ENCODE measurements at regions not wholly inside any gene's neighbourhood (a gene's known extent, or its start where the extent isn't known, plus 50 kb on each side); places are given as distances from the start of the nearest gene placed in this dataset.

DNA sequence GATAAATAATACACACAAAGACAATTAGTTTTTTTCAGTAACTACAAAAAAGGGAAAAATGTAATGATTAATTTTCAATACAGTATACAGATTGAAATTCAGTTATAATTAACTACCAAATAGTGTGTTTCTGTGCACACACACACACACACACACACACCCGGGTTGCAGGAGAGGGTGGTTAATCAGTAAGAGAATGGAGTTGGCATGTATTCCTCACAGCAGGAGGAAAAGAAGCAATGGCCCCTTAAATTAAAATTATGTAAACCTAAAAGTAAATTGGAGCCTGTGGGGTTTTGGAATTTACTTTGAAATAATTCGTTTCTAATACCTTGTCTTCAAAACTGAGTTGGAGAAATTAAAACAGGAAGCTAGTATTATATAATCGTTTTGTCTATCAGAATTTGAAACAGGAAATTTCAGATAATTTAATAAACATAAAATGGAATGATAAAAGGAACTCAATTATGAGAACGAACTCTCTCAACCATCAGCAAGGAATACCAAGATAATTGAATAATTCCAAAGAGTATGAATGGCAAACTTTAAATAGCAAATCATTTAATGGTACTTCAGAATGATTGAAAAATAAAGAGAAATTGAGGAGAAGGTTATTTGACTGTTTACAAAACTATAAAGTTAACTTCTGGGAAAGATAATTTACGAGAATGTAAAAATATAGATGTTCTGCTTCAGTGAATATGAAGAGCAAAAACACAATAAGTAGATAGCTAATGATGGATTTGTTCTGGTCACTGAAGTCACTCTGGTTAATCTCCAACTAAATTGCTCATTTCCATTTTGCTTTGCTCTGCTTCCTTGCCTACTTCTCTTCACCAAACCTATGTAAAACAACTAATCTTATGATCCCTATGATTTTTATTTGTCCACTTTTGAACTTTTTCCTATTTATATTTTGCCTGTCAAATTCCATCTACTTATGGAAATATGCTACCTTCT lies 547.9 kb upstream of the ZP4 start:
- TF ChIP-seq, protein P1, sequence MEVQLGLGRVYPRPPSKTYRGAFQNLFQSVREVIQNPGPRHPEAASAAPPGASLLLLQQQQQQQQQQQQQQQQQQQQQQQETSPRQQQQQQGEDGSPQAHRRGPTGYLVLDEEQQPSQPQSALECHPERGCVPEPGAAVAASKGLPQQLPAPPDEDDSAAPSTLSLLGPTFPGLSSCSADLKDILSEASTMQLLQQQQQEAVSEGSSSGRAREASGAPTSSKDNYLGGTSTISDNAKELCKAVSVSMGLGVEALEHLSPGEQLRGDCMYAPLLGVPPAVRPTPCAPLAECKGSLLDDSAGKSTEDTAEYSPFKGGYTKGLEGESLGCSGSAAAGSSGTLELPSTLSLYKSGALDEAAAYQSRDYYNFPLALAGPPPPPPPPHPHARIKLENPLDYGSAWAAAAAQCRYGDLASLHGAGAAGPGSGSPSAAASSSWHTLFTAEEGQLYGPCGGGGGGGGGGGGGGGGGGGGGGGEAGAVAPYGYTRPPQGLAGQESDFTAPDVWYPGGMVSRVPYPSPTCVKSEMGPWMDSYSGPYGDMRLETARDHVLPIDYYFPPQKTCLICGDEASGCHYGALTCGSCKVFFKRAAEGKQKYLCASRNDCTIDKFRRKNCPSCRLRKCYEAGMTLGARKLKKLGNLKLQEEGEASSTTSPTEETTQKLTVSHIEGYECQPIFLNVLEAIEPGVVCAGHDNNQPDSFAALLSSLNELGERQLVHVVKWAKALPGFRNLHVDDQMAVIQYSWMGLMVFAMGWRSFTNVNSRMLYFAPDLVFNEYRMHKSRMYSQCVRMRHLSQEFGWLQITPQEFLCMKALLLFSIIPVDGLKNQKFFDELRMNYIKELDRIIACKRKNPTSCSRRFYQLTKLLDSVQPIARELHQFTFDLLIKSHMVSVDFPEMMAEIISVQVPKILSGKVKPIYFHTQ (CRISPR knock-in tag; IDR thresholded peaks at IDR 0.05): no peak
- TF ChIP-seq, protein P2, sequence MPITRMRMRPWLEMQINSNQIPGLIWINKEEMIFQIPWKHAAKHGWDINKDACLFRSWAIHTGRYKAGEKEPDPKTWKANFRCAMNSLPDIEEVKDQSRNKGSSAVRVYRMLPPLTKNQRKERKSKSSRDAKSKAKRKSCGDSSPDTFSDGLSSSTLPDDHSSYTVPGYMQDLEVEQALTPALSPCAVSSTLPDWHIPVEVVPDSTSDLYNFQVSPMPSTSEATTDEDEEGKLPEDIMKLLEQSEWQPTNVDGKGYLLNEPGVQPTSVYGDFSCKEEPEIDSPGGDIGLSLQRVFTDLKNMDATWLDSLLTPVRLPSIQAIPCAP (CRISPR knock-in tag; IDR thresholded peaks at IDR 0.05): no peak
- TF ChIP-seq, protein P3, sequence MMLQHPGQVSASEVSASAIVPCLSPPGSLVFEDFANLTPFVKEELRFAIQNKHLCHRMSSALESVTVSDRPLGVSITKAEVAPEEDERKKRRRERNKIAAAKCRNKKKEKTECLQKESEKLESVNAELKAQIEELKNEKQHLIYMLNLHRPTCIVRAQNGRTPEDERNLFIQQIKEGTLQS (CRISPR knock-in tag; conservative IDR thresholded peaks at IDR 0.05): no peak
- TF ChIP-seq, protein P4, sequence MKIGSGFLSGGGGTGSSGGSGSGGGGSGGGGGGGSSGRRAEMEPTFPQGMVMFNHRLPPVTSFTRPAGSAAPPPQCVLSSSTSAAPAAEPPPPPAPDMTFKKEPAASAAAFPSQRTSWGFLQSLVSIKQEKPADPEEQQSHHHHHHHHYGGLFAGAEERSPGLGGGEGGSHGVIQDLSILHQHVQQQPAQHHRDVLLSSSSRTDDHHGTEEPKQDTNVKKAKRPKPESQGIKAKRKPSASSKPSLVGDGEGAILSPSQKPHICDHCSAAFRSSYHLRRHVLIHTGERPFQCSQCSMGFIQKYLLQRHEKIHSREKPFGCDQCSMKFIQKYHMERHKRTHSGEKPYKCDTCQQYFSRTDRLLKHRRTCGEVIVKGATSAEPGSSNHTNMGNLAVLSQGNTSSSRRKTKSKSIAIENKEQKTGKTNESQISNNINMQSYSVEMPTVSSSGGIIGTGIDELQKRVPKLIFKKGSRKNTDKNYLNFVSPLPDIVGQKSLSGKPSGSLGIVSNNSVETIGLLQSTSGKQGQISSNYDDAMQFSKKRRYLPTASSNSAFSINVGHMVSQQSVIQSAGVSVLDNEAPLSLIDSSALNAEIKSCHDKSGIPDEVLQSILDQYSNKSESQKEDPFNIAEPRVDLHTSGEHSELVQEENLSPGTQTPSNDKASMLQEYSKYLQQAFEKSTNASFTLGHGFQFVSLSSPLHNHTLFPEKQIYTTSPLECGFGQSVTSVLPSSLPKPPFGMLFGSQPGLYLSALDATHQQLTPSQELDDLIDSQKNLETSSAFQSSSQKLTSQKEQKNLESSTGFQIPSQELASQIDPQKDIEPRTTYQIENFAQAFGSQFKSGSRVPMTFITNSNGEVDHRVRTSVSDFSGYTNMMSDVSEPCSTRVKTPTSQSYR (CRISPR knock-in tag; IDR thresholded peaks at IDR 0.05): no peak
- TF ChIP-seq, protein P5, sequence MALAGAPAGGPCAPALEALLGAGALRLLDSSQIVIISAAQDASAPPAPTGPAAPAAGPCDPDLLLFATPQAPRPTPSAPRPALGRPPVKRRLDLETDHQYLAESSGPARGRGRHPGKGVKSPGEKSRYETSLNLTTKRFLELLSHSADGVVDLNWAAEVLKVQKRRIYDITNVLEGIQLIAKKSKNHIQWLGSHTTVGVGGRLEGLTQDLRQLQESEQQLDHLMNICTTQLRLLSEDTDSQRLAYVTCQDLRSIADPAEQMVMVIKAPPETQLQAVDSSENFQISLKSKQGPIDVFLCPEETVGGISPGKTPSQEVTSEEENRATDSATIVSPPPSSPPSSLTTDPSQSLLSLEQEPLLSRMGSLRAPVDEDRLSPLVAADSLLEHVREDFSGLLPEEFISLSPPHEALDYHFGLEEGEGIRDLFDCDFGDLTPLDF (CRISPR knock-in tag; IDR thresholded peaks at IDR 0.05): no peak
- TF ChIP-seq ZNF423 (CRISPR knock-in tag; IDR thresholded peaks at IDR 0.05): no peak
- TF ChIP-seq, protein P6, sequence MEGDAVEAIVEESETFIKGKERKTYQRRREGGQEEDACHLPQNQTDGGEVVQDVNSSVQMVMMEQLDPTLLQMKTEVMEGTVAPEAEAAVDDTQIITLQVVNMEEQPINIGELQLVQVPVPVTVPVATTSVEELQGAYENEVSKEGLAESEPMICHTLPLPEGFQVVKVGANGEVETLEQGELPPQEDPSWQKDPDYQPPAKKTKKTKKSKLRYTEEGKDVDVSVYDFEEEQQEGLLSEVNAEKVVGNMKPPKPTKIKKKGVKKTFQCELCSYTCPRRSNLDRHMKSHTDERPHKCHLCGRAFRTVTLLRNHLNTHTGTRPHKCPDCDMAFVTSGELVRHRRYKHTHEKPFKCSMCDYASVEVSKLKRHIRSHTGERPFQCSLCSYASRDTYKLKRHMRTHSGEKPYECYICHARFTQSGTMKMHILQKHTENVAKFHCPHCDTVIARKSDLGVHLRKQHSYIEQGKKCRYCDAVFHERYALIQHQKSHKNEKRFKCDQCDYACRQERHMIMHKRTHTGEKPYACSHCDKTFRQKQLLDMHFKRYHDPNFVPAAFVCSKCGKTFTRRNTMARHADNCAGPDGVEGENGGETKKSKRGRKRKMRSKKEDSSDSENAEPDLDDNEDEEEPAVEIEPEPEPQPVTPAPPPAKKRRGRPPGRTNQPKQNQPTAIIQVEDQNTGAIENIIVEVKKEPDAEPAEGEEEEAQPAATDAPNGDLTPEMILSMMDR (IDR thresholded peaks at IDR 0.05): no peak
- TF ChIP-seq, protein P7, sequence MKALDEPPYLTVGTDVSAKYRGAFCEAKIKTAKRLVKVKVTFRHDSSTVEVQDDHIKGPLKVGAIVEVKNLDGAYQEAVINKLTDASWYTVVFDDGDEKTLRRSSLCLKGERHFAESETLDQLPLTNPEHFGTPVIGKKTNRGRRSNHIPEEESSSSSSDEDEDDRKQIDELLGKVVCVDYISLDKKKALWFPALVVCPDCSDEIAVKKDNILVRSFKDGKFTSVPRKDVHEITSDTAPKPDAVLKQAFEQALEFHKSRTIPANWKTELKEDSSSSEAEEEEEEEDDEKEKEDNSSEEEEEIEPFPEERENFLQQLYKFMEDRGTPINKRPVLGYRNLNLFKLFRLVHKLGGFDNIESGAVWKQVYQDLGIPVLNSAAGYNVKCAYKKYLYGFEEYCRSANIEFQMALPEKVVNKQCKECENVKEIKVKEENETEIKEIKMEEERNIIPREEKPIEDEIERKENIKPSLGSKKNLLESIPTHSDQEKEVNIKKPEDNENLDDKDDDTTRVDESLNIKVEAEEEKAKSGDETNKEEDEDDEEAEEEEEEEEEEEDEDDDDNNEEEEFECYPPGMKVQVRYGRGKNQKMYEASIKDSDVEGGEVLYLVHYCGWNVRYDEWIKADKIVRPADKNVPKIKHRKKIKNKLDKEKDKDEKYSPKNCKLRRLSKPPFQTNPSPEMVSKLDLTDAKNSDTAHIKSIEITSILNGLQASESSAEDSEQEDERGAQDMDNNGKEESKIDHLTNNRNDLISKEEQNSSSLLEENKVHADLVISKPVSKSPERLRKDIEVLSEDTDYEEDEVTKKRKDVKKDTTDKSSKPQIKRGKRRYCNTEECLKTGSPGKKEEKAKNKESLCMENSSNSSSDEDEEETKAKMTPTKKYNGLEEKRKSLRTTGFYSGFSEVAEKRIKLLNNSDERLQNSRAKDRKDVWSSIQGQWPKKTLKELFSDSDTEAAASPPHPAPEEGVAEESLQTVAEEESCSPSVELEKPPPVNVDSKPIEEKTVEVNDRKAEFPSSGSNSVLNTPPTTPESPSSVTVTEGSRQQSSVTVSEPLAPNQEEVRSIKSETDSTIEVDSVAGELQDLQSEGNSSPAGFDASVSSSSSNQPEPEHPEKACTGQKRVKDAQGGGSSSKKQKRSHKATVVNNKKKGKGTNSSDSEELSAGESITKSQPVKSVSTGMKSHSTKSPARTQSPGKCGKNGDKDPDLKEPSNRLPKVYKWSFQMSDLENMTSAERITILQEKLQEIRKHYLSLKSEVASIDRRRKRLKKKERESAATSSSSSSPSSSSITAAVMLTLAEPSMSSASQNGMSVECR (CRISPR knock-in tag; IDR thresholded peaks at IDR 0.05; ENCODE audit: borderline replicate concordance): no peak
- TF ChIP-seq, protein P8, sequence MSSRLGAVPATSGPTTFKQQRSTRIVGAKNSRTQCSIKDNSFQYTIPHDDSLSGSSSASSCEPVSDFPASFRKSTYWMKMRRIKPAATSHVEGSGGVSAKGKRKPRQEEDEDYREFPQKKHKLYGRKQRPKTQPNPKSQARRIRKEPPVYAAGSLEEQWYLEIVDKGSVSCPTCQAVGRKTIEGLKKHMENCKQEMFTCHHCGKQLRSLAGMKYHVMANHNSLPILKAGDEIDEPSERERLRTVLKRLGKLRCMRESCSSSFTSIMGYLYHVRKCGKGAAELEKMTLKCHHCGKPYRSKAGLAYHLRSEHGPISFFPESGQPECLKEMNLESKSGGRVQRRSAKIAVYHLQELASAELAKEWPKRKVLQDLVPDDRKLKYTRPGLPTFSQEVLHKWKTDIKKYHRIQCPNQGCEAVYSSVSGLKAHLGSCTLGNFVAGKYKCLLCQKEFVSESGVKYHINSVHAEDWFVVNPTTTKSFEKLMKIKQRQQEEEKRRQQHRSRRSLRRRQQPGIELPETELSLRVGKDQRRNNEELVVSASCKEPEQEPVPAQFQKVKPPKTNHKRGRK (CRISPR knock-in tag; IDR thresholded peaks at IDR 0.05; ENCODE audit: borderline replicate concordance): no peak
